Lung (tissue), 11 donors: ENCODE measurements at regions not wholly inside any gene's neighbourhood (a gene's known extent, or its start where the extent isn't known, plus 50 kb on each side); places are given as distances from the start of the nearest gene placed in this dataset.
"Not testable (repeated sequence)": the region's sequence is repeated elsewhere in the genome, so short reads cannot be mapped to it uniquely, and the experiment has no call there.

ENCODE experiments used
- ATAC-seq: fragments of 200-7000 bp; cut with Tn5 transposase; one replicate; pipeline ENCODE4 v1.9.1; 2020; ENCODE audit warnings: moderate number of reproducible peaks; ENCODE audit not compliant: insufficient read depth, low FRiP score
- DNase-seq, 3 donors: peaks; one replicate each; pipeline ENCODE4 v3.0.0-alpha.2; 2013 to 2017
- H3K27ac ChIP-seq, 2 donors: one replicate each; pipeline ENCODE4 v1.5.1; 2013; ENCODE audit warnings: mild to moderate bottlenecking in 2 of 2, moderate library complexity in 2 of 2, control low read depth in 1 of 2, inconsistent platforms in 1 of 2, low read depth in 1 of 2, low read length in 1 of 2
- H3K27me3 ChIP-seq, 3 donors: one replicate each; pipeline ENCODE4 v1.5.1; 2013; ENCODE audit warnings: low read length in 2 of 3; ENCODE audit not compliant: control insufficient read depth in 3 of 3, insufficient read depth in 3 of 3
- H3K36me3 ChIP-seq, 4 donors: one replicate each; pipeline ENCODE4 v1.5.1; 2013; ENCODE audit warnings: low read length in 4 of 4, mild to moderate bottlenecking in 1 of 4, moderate library complexity in 1 of 4; ENCODE audit not compliant: control insufficient read depth in 4 of 4, insufficient read depth in 4 of 4
- H3K4me1 ChIP-seq, 5 donors: one replicate each; pipeline ENCODE4 v1.5.1; 2013; ENCODE audit warnings: low read length in 5 of 5, mild to moderate bottlenecking in 2 of 5, moderate library complexity in 1 of 5; ENCODE audit not compliant: control insufficient read depth in 5 of 5, insufficient read depth in 5 of 5
- H3K4me3 ChIP-seq: one replicate; pipeline ENCODE4 v1.5.1; 2013; ENCODE audit warnings: mild to moderate bottlenecking, control low read depth, moderate library complexity
- H3K9ac ChIP-seq, 2 donors: one replicate each; pipeline ENCODE4 v1.5.1; 2013; ENCODE audit warnings: low read length in 2 of 2, control low read depth in 1 of 2; ENCODE audit not compliant: insufficient read depth in 1 of 2
- H3K9me3 ChIP-seq, 4 donors: one replicate each; pipeline ENCODE4 v1.5.1; 2013; ENCODE audit warnings: low read length in 3 of 4, mild to moderate bottlenecking in 1 of 4, moderate library complexity in 1 of 4; ENCODE audit not compliant: control insufficient read depth in 4 of 4, insufficient read depth in 3 of 4
- WGBS, 2 donors: extraction: QIAGEN DNeasy Blood & Tissue Kit; methylation state at CpG; one replicate each; pipeline ENCODE4 v1.1.7; 2013; 5-methylcytosine and 5-hydroxymethylcytosine counted together
- TF ChIP-seq, protein P1 (sequence below): IDR thresholded peaks from 2 replicates; pipeline ENCODE4 v1.5.1; 2012; ENCODE audit warnings: mild to moderate bottlenecking; ENCODE audit errors: control extremely low read depth, extremely low read depth
- donor health status: control.
- donor health status: control.
- donor health status: Bipolar disorder and iron deficiency.
- donor health status: healthy.
- donor health status: DM: yes; HTN: yes; CAD: no.

DNA sequence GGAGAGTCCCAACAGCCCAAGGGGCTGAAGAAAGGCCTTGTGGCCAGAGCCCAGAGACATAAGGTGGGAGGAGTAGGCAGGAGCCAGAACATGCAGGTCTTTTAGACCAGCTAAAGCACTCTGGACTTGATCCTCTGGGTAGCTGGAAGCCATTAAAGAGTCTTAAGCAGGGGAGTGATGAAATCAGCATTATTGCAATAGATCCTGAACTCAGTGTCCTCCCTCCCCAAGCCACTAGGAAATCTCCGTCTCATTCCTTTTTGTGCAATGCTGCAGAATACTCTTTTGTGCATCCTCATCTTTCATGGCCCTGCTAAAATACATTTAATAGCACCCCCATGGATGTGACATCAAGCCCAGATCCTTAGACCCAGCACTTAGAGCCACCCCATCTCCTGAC, 58.6 kb upstream of the ZCCHC2 start:
- DNase-seq, result no peak
- no peak overlapping the region for H3K9ac ChIP-seq
- no peaks in the 10 kb centered on the region for H3K36me3 ChIP-seq
- no peaks in the 10 kb centered on the region for H3K9me3 ChIP-seq
- H3K27ac ChIP-seq, result no peak overlapping the region
- no peak overlapping the region for H3K4me3 ChIP-seq
- 50 to 76% methylated on average over 1 of the region's 1 CpG for WGBS, 2 donors
- no peak for ATAC-seq
- TF ChIP-seq, protein P1, sequence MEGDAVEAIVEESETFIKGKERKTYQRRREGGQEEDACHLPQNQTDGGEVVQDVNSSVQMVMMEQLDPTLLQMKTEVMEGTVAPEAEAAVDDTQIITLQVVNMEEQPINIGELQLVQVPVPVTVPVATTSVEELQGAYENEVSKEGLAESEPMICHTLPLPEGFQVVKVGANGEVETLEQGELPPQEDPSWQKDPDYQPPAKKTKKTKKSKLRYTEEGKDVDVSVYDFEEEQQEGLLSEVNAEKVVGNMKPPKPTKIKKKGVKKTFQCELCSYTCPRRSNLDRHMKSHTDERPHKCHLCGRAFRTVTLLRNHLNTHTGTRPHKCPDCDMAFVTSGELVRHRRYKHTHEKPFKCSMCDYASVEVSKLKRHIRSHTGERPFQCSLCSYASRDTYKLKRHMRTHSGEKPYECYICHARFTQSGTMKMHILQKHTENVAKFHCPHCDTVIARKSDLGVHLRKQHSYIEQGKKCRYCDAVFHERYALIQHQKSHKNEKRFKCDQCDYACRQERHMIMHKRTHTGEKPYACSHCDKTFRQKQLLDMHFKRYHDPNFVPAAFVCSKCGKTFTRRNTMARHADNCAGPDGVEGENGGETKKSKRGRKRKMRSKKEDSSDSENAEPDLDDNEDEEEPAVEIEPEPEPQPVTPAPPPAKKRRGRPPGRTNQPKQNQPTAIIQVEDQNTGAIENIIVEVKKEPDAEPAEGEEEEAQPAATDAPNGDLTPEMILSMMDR, result no peak
- no peaks in the 10 kb centered on the region for H3K27me3 ChIP-seq
- peaks cover 0 to 1% (median 0%) of the 10 kb centered on the region in 5 donors for H3K4me1 ChIP-seq

DNA sequence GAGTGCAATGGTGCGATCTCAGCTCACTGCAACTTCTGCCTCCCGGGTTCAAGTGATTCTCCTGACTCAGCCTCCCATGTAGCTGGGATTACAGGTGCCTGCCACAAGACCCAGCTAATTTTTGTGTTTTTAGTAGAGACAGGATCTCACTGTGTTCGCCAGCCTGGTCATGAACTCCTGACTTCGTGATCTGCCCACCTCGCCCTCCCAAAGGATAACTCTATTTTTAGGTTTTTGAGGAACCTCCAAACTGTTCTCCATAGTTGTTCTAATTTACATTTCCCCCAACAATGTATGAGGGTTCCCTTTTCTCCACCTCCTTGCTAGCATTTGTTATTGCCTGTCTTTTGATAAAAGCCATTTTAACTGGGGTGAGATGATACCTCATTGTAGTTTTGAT, 53.7 kb upstream of the ZCCHC2 start:
- not testable (repeated sequence) for H3K4me3 ChIP-seq

More for the DNA sequence above, 53.7 kb upstream of the ZCCHC2 start:
- H3K9me3 ChIP-seq, H3K36me3 ChIP-seq, H3K27ac ChIP-seq, ATAC-seq, H3K4me1 ChIP-seq, H3K27me3 ChIP-seq, DNase-seq, H3K9ac ChIP-seq: not testable (repeated sequence)
- WGBS, 2 donors, result 94 to 96% methylated on average over 5 of the region's 5 CpGs
